HCT116 (cell line): ENCODE measurements at regions not wholly inside any gene's neighbourhood (a gene's known extent, or its start where the extent isn't known, plus 50 kb on each side); places are given as distances from the start of the nearest gene placed in this dataset.

Source experiments
- ATAC-seq: fragments of 200-7000 bp; cut with Tn5 transposase; 2 replicates; pipeline ENCODE4 v1.9.1; 2020; ENCODE audit warnings: mild to moderate bottlenecking, moderate library complexity
- BruUV-seq: library from RNA; stranded (reverse); fragments of 400-500 nt; replicated peaks from 2 replicates; lab custom pipeline; 2021; lab: Mats Ljungman, UMichigan
- CTCF ChIA-PET: fragments of 300-600 bp; sonication (Branson Sonifier 250); formaldehyde crosslinking; loops from one replicate; lab custom pipeline; 2021; ENCODE audit warnings: antibody characterized with exemption; lab: Charles Lee
- POLR2A ChIA-PET: fragments of 300-600, 350-600 bp; sonication (Branson Sonifier 250); formaldehyde crosslinking; loops from one replicate; lab custom pipeline; 2021; ENCODE audit warnings: antibody characterized with exemption; lab: Charles Lee
- RAD21 ChIA-PET, 2 experiments: fragments of 300-600 bp; sonication (Branson Sonifier 250); formaldehyde crosslinking; loops; one replicate each; lab custom pipeline; 2023; ENCODE audit warnings: low total read pairs in 2 of 2; ENCODE audit not compliant: uncharacterized antibody in 2 of 2, unreplicated experiment in 2 of 2, low non-redundant PET in 1 of 2; lab: Charles Lee
- DNase-seq: peaks from one replicate; pipeline ENCODE4 v3.0.0-alpha.2; 2010; ENCODE audit warnings: low read depth, low spot score
- H2AFZ ChIP-seq: fragments of 200-600 bp; shearing (Covaris generic), sonication (generic); 2 replicates; pipeline ENCODE4 v1.6.1; 2017; ENCODE audit warnings: low read depth, mixed run types, mixed read lengths, antibody characterized with exemption, low read length; ENCODE audit not compliant: poor library complexity, severe bottlenecking
- H3K27ac ChIP-seq: 2 replicates; pipeline ENCODE4 v1.5.1; 2012; ENCODE audit warnings: low read depth, low read length
- H3K27me3 ChIP-seq: fragments of 200-600 bp; sonication (generic); 2 replicates; pipeline ENCODE4 v1.6.1; 2016; ENCODE audit warnings: mixed run types, low read length, mixed read lengths; ENCODE audit not compliant: insufficient read depth
- H3K36me3 ChIP-seq, 2 experiments: fragments of 200-500 bp in 1 of 2; fragments of 200-600 bp in 1 of 2; sonication (Bioruptor generic) in 1 of 2; sonication (generic) in 1 of 2; 2 replicates each; pipeline versions ENCODE4 v1.5.1 to v1.6.1; 2014 to 2016; ENCODE audit warnings: low read length in 2 of 2, inconsistent platforms in 1 of 2, mixed read lengths in 1 of 2, mixed run types in 1 of 2; ENCODE audit not compliant: insufficient read depth in 2 of 2, control insufficient read depth in 1 of 2
- H3K4me1 ChIP-seq, 2 experiments: fragments of 200-600 bp in 1 of 2; sonication (generic) in 1 of 2; 2 replicates each; pipeline versions ENCODE4 v1.5.1 to v1.6.1; 2012 to 2017; ENCODE audit warnings: low read length in 2 of 2, inconsistent platforms in 1 of 2, mild to moderate bottlenecking in 1 of 2, mixed read lengths in 1 of 2, mixed run types in 1 of 2, moderate library complexity in 1 of 2; ENCODE audit not compliant: insufficient read depth in 2 of 2, control insufficient read depth in 1 of 2
- H3K4me2 ChIP-seq: fragments of 200-600 bp; sonication (generic); 2 replicates; pipeline ENCODE4 v1.6.1; 2017; ENCODE audit warnings: mixed run types, low read length, mixed read lengths
- H3K4me3 ChIP-seq, 2 experiments: fragments of 200-600 bp in 1 of 2; sonication (generic) in 1 of 2; replicated peaks in 1 of 2; 2 replicates each; pipeline ENCODE4 v1.5.1; 2011 to 2016; ENCODE audit warnings: low read length in 2 of 2, control low read depth in 1 of 2, low read depth in 1 of 2, mild to moderate bottlenecking in 1 of 2, mixed read lengths in 1 of 2, mixed run types in 1 of 2
- H3K79me2 ChIP-seq: fragments of 200-600 bp; sonication (generic); 2 replicates; pipeline ENCODE4 v1.6.1; 2017; ENCODE audit warnings: mild to moderate bottlenecking, mixed run types, low read length, moderate library complexity, mixed read lengths; ENCODE audit not compliant: insufficient read depth
- H3K9ac ChIP-seq: fragments of 200-600 bp; sonication (generic); 2 replicates; pipeline ENCODE4 v1.6.1; 2016; ENCODE audit warnings: low read length, mixed read lengths
- H3K9me2 ChIP-seq: fragments of 200-600 bp; sonication (generic), shearing (Covaris generic); 2 replicates; pipeline ENCODE4 v1.6.1; 2017; ENCODE audit warnings: mixed run types, mild to moderate bottlenecking, moderate library complexity; ENCODE audit not compliant: insufficient read depth
- H3K9me3 ChIP-seq, 2 experiments: fragments of 200-500 bp in 1 of 2; fragments of 200-600 bp in 1 of 2; sonication (Bioruptor generic) in 1 of 2; sonication (generic) in 1 of 2; 2 replicates each; pipeline ENCODE4 v1.6.1; 2014 to 2017; ENCODE audit warnings: low read length in 2 of 2, mixed read lengths in 2 of 2, inconsistent platforms in 1 of 2, low read depth in 1 of 2, mild to moderate bottlenecking in 1 of 2, mixed run types in 1 of 2, moderate library complexity in 1 of 2; ENCODE audit not compliant: control insufficient read depth in 1 of 2, insufficient read depth in 1 of 2
- H4K20me1 ChIP-seq: fragments of 200-600 bp; sonication (generic), shearing (Covaris generic); 2 replicates; pipeline ENCODE4 v1.6.1; 2017; ENCODE audit warnings: mixed run types, mild to moderate bottlenecking, moderate library complexity; ENCODE audit not compliant: insufficient read depth
- CBX3 ChIP-seq: IDR thresholded peaks from 2 replicates; pipeline ENCODE4 v1.6.1; 2012; ENCODE audit warnings: low read depth
- CEBPB ChIP-seq: IDR thresholded peaks from 2 replicates; pipeline ENCODE4 v1.6.1; 2012; ENCODE audit warnings: low read depth
- EGR1 ChIP-seq: IDR thresholded peaks from 2 replicates; pipeline ENCODE4 v1.6.1; 2012; ENCODE audit warnings: low read depth
- ELF1 ChIP-seq: IDR thresholded peaks from 2 replicates; pipeline ENCODE4 v1.6.1; 2012; ENCODE audit warnings: low read depth, borderline replicate concordance
- EZH2 ChIP-seq: fragments of 200-600 bp; sonication (generic); IDR thresholded peaks from 2 replicates; pipeline ENCODE4 v1.6.1; 2017; ENCODE audit warnings: antibody characterized with exemption, mixed run types
- EZH2phosphoT487 ChIP-seq: fragments of 200-600 bp; IDR thresholded peaks from 2 replicates; pipeline ENCODE4 v1.6.1; 2018; ENCODE audit warnings: antibody characterized with exemption, borderline replicate concordance
- FOSL1 ChIP-seq: IDR thresholded peaks from 2 replicates; pipeline ENCODE4 v1.6.1; 2012; ENCODE audit warnings: low read depth
- JUND ChIP-seq: IDR thresholded peaks from 2 replicates; pipeline ENCODE4 v1.6.1; 2012
- POLR2A ChIP-seq: IDR thresholded peaks from 2 replicates; pipeline ENCODE4 v1.7.0; 2011; ENCODE audit warnings: borderline replicate concordance; ENCODE audit not compliant: insufficient read depth, insufficient read length; ENCODE audit errors: extremely low read depth
- POLR2AphosphoS5 ChIP-seq: IDR thresholded peaks from 2 replicates; pipeline ENCODE4 v1.6.1; 2011; ENCODE audit warnings: mild to moderate bottlenecking, low read depth, low read length, moderate library complexity
- RAD21 ChIP-seq: IDR thresholded peaks from 2 replicates; pipeline ENCODE4 v1.6.1; 2012; ENCODE audit warnings: low read depth, mild to moderate bottlenecking
- SRF ChIP-seq: IDR thresholded peaks from 2 replicates; pipeline ENCODE4 v1.6.1; 2012; ENCODE audit warnings: low read depth
- TCF7L2 ChIP-seq: IDR thresholded peaks from 2 replicates; pipeline ENCODE4 v1.7.0; 2011; ENCODE audit warnings: borderline replicate concordance, inconsistent platforms; ENCODE audit not compliant: insufficient read depth, insufficient read length; ENCODE audit errors: extremely low read depth
- YY1 ChIP-seq: IDR thresholded peaks from 2 replicates; pipeline ENCODE4 v1.6.1; 2011; ENCODE audit warnings: low read length, low read depth, moderate library complexity, mild to moderate bottlenecking; ENCODE audit not compliant: insufficient replicate concordance; ENCODE audit errors: extremely low read depth
- ZFX ChIP-seq: fragments of 450-650 bp; IDR thresholded peaks from 2 replicates; pipeline ENCODE4 v1.6.1; 2017
- ZNF274 ChIP-seq: fragments of 200-500 bp; sonication (Bioruptor generic); IDR thresholded peaks from 2 replicates; pipeline ENCODE4 v1.6.1; 2014; ENCODE audit warnings: mild to moderate bottlenecking, low read depth, low read length, inconsistent platforms
- intact Hi-C: fragments of 100-400 bp; cut with micrococcal nuclease; formaldehyde crosslinking; loops from 2 replicates; pipeline ENCODE4 v1.10.0; 2022
- TF ChIP-seq, protein P1 (sequence below): IDR thresholded peaks from 2 replicates; pipeline ENCODE4 v1.6.1; 2012; ENCODE audit warnings: low read depth
- TF ChIP-seq, protein P2 (sequence below), 3 experiments: fragments of 200-600 bp in 1 of 3; sonication (generic) in 1 of 3; IDR thresholded peaks in 2 of 3; conservative IDR thresholded peaks in 1 of 3; 2 replicates each; pipeline ENCODE4 v1.5.1; 2012 to 2017; ENCODE audit warnings: low read depth in 2 of 3, low read length in 2 of 3, antibody characterized with exemption in 1 of 3, borderline replicate concordance in 1 of 3, control low read depth in 1 of 3, mild to moderate bottlenecking in 1 of 3, mixed read lengths in 1 of 3, mixed run types in 1 of 3, moderate library complexity in 1 of 3; ENCODE audit not compliant: insufficient read depth in 1 of 3

DNA sequence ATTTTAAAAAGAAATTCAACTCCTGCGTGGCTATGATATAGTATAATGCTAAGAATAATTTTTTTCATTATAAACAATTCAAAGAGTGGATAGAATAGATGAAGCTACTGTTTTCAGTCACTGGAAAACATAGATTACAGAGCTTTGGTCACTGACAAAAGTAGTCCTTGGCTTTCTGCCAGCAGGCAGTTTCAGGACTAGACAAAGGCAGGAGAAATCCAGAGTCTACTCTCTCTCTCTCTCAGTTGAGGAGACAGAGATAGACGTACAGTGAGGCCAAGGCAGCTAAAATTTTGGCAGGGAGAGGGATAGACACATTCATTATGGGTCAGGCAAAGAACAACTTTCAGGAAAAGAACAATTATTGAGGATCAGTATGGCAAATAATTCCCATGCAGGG, 491.4 kb upstream of the CRIM1 start:
- H3K4me1 ChIP-seq = no peaks in the 10 kb centered on the region
- no peak overlapping the region for H3K4me3 ChIP-seq
- no peaks in the 10 kb centered on the region for H3K27me3 ChIP-seq
- intact Hi-C loops = no loop called here
- RAD21 ChIA-PET = no interaction called here
- H3K27ac ChIP-seq = no peak overlapping the region
- CTCF ChIA-PET = no interaction called here
- DNase-seq (no peak), ATAC-seq (no peak)
- BruUV-seq = no TSS peak
- no peaks in the 10 kb centered on the region for H4K20me1 ChIP-seq
- no peak overlapping the region for H2AFZ ChIP-seq
- H3K4me2 ChIP-seq = no peak overlapping the region
- no peaks in the 10 kb centered on the region for H3K79me2 ChIP-seq
- TF ChIP-seq EZH2 (no peak), JUND (no peak), ZFX (no peak), EGR1 (no peak), SRF (no peak), CEBPB (no peak), POLR2A (no peak), EZH2phosphoT487 (no peak), POLR2AphosphoS5 (no peak), ZNF274 (no peak), CBX3 (no peak), FOSL1 (no peak), TCF7L2 (no peak), YY1 (no peak), ELF1 (no peak), RAD21 (no peak)
- TF ChIP-seq, protein P1, sequence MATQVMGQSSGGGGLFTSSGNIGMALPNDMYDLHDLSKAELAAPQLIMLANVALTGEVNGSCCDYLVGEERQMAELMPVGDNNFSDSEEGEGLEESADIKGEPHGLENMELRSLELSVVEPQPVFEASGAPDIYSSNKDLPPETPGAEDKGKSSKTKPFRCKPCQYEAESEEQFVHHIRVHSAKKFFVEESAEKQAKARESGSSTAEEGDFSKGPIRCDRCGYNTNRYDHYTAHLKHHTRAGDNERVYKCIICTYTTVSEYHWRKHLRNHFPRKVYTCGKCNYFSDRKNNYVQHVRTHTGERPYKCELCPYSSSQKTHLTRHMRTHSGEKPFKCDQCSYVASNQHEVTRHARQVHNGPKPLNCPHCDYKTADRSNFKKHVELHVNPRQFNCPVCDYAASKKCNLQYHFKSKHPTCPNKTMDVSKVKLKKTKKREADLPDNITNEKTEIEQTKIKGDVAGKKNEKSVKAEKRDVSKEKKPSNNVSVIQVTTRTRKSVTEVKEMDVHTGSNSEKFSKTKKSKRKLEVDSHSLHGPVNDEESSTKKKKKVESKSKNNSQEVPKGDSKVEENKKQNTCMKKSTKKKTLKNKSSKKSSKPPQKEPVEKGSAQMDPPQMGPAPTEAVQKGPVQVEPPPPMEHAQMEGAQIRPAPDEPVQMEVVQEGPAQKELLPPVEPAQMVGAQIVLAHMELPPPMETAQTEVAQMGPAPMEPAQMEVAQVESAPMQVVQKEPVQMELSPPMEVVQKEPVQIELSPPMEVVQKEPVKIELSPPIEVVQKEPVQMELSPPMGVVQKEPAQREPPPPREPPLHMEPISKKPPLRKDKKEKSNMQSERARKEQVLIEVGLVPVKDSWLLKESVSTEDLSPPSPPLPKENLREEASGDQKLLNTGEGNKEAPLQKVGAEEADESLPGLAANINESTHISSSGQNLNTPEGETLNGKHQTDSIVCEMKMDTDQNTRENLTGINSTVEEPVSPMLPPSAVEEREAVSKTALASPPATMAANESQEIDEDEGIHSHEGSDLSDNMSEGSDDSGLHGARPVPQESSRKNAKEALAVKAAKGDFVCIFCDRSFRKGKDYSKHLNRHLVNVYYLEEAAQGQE = no peak
- TF ChIP-seq, protein P2, sequence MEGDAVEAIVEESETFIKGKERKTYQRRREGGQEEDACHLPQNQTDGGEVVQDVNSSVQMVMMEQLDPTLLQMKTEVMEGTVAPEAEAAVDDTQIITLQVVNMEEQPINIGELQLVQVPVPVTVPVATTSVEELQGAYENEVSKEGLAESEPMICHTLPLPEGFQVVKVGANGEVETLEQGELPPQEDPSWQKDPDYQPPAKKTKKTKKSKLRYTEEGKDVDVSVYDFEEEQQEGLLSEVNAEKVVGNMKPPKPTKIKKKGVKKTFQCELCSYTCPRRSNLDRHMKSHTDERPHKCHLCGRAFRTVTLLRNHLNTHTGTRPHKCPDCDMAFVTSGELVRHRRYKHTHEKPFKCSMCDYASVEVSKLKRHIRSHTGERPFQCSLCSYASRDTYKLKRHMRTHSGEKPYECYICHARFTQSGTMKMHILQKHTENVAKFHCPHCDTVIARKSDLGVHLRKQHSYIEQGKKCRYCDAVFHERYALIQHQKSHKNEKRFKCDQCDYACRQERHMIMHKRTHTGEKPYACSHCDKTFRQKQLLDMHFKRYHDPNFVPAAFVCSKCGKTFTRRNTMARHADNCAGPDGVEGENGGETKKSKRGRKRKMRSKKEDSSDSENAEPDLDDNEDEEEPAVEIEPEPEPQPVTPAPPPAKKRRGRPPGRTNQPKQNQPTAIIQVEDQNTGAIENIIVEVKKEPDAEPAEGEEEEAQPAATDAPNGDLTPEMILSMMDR (IDR thresholded peaks at IDR 0.05 in 2 of 3, conservative IDR thresholded peaks at IDR 0.05 in 1 of 3; ENCODE audit: borderline replicate concordance in 1 of 3, insufficient read depth in 1 of 3, low read depth in 2 of 3, low read length in 2 of 3) = no peak
- no peak overlapping the region for H3K9ac ChIP-seq
- H3K9me2 ChIP-seq = no peaks in the 10 kb centered on the region
- POLR2A ChIA-PET = no interaction called here
- no peaks in the 10 kb centered on the region for H3K9me3 ChIP-seq
- no peaks in the 10 kb centered on the region for H3K36me3 ChIP-seq
